Neural progenitor cell (in vitro differentiated cells): ENCODE measurements at regions not wholly inside any gene's neighbourhood (a gene's known extent, or its start where the extent isn't known, plus 50 kb on each side); places are given as distances from the start of the nearest gene placed in this dataset.

Experiments
- DNase-seq: peaks from one replicate; pipeline ENCODE4 v3.0.0-alpha.2; 2016; ENCODE audit warnings: low spot score
- H2AFZ ChIP-seq: fragments of 200-600 bp; sonication (generic); replicated peaks from 2 replicates; pipeline ENCODE4 v1.6.1; 2016; ENCODE audit warnings: antibody characterized with exemption
- H3F3A ChIP-seq: fragments of 200-600 bp; sonication (generic); 2 replicates; pipeline ENCODE4 v1.6.1; 2016; ENCODE audit warnings: antibody characterized with exemption, low read depth
- H3K27ac ChIP-seq: fragments of 200-600 bp; sonication (generic); 2 replicates; pipeline ENCODE4 v1.5.1; 2016; ENCODE audit warnings: mild to moderate bottlenecking
- H3K27me3 ChIP-seq: fragments of 200-600 bp; sonication (generic); 2 replicates; pipeline ENCODE4 v1.6.1; 2016; ENCODE audit warnings: mild to moderate bottlenecking, moderate library complexity
- H3K36me3 ChIP-seq: fragments of 200-600 bp; sonication (generic); 2 replicates; pipeline ENCODE4 v1.5.1; 2016
- H3K4me1 ChIP-seq: fragments of 200-600 bp; sonication (generic); 2 replicates; pipeline ENCODE4 v1.6.1; 2016; ENCODE audit warnings: mixed run types
- H3K4me2 ChIP-seq: fragments of 200-600 bp; sonication (generic); 2 replicates; pipeline ENCODE4 v1.6.1; 2016
- H3K4me3 ChIP-seq: fragments of 200-600 bp; sonication (generic); 2 replicates; pipeline ENCODE4 v1.5.1; 2016
- H3K79me2 ChIP-seq: fragments of 200-600 bp; sonication (generic); 2 replicates; pipeline ENCODE4 v1.6.1; 2016; ENCODE audit warnings: low read depth
- H3K9ac ChIP-seq: fragments of 200-600 bp; sonication (generic); 2 replicates; pipeline ENCODE4 v1.6.1; 2016
- H3K9me3 ChIP-seq: fragments of 200-600 bp; sonication (generic); 2 replicates; pipeline ENCODE4 v1.5.1; 2016; ENCODE audit warnings: low read depth
- H4K20me1 ChIP-seq: fragments of 200-600 bp; sonication (generic); 2 replicates; pipeline ENCODE4 v1.6.1; 2016; ENCODE audit warnings: low read depth
- H3K27ac Mint-ChIP-seq: 3 replicates; pipeline ENCODE4 v1.8.0; 2021; ENCODE audit warnings: mixed read lengths
- H3K27me3 Mint-ChIP-seq: 2 replicates; pipeline ENCODE4 v1.8.0; 2022; ENCODE audit warnings: low read depth, mild to moderate bottlenecking, inconsistent platforms, moderate library complexity, mixed read lengths; ENCODE audit not compliant: insufficient read depth
- H3K36me3 Mint-ChIP-seq: 3 replicates; pipeline ENCODE4 v1.8.0; 2021; ENCODE audit warnings: mixed read lengths
- H3K4me1 Mint-ChIP-seq: 3 replicates; pipeline ENCODE4 v1.8.0; 2021; ENCODE audit warnings: mixed read lengths
- H3K4me3 Mint-ChIP-seq: 3 replicates; pipeline ENCODE4 v1.8.0; 2021; ENCODE audit warnings: mild to moderate bottlenecking, moderate library complexity, mixed read lengths
- H3K9me3 Mint-ChIP-seq: 3 replicates; pipeline ENCODE4 v1.8.0; 2020; ENCODE audit warnings: mixed read lengths
- EZH2 ChIP-seq: fragments of 200-600 bp; sonication (generic); IDR thresholded peaks from 2 replicates; pipeline ENCODE4 v1.6.1; 2017; ENCODE audit warnings: antibody characterized with exemption, mild to moderate bottlenecking, moderate library complexity
- EZH2phosphoT487 ChIP-seq: fragments of 200-600 bp; sonication (generic); IDR thresholded peaks from 2 replicates; pipeline ENCODE4 v1.6.1; 2017; ENCODE audit warnings: antibody characterized with exemption
- TF ChIP-seq, protein P1 (sequence below): fragments of 200-600 bp; sonication (generic); IDR thresholded peaks from 2 replicates; pipeline ENCODE4 v1.5.1; 2017; ENCODE audit warnings: antibody characterized with exemption, mild to moderate bottlenecking

- H4K20me1 ChIP-seq = no peaks in the 10 kb centered on the region
- H3F3A ChIP-seq = no peaks in the 10 kb centered on the region
- H3K4me1 ChIP-seq = peaks cover 8% of the 10 kb centered on the region
- peaks cover 28% of the 10 kb centered on the region for H3K4me1 Mint-ChIP-seq
- H3K9ac ChIP-seq = no peak overlapping the region
- no peaks in the 10 kb centered on the region for H3K9me3 Mint-ChIP-seq
- no peak overlapping the region for H2AFZ ChIP-seq
- H3K9me3 ChIP-seq = no peaks in the 10 kb centered on the region
- no peaks in the 10 kb centered on the region for H3K36me3 ChIP-seq
- peaks cover 14% of the 10 kb centered on the region for H3K27me3 Mint-ChIP-seq
- DNase-seq = no peak
- no peaks in the 10 kb centered on the region for H3K36me3 Mint-ChIP-seq
- no peak overlapping the region for H3K27ac Mint-ChIP-seq
- H3K4me3 Mint-ChIP-seq = no peak overlapping the region
- no peaks in the 10 kb centered on the region for H3K27me3 ChIP-seq
- no peak overlapping the region for H3K4me2 ChIP-seq
- H3K27ac ChIP-seq = no peak overlapping the region
- TF ChIP-seq EZH2phosphoT487 = no peak
- TF ChIP-seq, protein P1, sequence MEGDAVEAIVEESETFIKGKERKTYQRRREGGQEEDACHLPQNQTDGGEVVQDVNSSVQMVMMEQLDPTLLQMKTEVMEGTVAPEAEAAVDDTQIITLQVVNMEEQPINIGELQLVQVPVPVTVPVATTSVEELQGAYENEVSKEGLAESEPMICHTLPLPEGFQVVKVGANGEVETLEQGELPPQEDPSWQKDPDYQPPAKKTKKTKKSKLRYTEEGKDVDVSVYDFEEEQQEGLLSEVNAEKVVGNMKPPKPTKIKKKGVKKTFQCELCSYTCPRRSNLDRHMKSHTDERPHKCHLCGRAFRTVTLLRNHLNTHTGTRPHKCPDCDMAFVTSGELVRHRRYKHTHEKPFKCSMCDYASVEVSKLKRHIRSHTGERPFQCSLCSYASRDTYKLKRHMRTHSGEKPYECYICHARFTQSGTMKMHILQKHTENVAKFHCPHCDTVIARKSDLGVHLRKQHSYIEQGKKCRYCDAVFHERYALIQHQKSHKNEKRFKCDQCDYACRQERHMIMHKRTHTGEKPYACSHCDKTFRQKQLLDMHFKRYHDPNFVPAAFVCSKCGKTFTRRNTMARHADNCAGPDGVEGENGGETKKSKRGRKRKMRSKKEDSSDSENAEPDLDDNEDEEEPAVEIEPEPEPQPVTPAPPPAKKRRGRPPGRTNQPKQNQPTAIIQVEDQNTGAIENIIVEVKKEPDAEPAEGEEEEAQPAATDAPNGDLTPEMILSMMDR = no peak
- no peak for TF ChIP-seq EZH2
- no peaks in the 10 kb centered on the region for H3K79me2 ChIP-seq
- no peak overlapping the region for H3K4me3 ChIP-seq
These were observed 84.9 kb upstream of the SHB start for GRCh38 chr9:38153910-38154291.

DNA sequence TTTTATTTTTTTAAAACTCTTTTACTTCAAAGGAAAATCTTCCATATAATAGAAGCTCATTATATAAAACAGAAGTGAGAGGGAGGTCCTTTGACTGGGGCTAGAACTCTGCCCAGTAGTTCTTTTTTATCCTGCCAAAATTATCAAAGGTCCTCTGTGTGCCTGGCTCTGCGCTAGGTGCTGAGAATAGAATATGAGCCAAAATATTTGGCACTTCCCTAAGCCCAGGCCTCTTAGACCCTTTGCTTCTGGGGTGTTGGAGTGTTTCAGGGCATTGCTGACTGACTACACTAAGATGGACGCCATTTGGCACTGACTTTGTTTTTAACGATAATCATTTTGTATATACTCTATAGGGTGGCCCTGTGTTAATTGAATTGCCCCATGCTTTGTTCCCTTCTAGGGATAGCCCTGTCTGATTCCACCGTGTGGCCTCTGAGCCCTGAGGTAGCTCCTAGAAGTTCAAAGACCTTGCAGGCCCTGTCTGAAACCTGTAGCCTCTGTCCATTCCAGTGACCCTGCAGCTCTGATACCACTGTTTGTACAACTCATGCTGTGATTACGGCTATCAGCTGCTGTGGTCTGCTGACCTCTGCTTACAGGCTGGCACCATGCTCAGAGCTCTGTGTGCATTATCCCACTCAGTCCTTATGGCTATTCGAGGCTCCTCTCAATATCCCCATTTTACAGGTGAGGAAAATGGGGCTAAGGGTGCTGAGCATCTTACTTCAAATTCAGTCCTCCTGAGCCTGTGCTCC is 84.3 kb upstream of the SHB start:
- Histone ChIP-seq H3K4me3 (no peak overlapping the region), H3K79me2 (no peaks in the 10 kb centered on the region), H4K20me1 (no peaks in the 10 kb centered on the region), H3K27ac (no peak overlapping the region), H3K4me2 (no peak overlapping the region), H3F3A (no peaks in the 10 kb centered on the region), H3K4me1 (peaks cover 8% of the 10 kb centered on the region), H3K9me3 (no peaks in the 10 kb centered on the region), H3K27me3 (no peaks in the 10 kb centered on the region), H3K9ac (no peak overlapping the region), H3K36me3 (no peaks in the 10 kb centered on the region), H2AFZ (no peak overlapping the region)
- Mint-ChIP-seq H3K27ac (no peak overlapping the region), H3K9me3 (no peaks in the 10 kb centered on the region), H3K27me3 (peaks cover 12% of the 10 kb centered on the region), H3K36me3 (no peaks in the 10 kb centered on the region), H3K4me3 (no peak overlapping the region), H3K4me1 (peaks cover 28% of the 10 kb centered on the region)
- TF ChIP-seq, protein P1 = no peak
- TF ChIP-seq EZH2phosphoT487 = no peak
- no peak for TF ChIP-seq EZH2
- no peak for DNase-seq

GRCh38 chr9:38149647-38150046 is 80.6 kb upstream of the SHB start:
- H3K36me3 Mint-ChIP-seq = no peaks in the 10 kb centered on the region
- peaks cover 16% of the 10 kb centered on the region for H3K4me1 Mint-ChIP-seq
- no peak overlapping the region for H3K4me2 ChIP-seq
- no peaks in the 10 kb centered on the region for H3F3A ChIP-seq
- H3K27ac ChIP-seq = no peak overlapping the region
- H3K4me3 Mint-ChIP-seq = no peak overlapping the region
- H4K20me1 ChIP-seq = no peaks in the 10 kb centered on the region
- peaks cover 12% of the 10 kb centered on the region for H3K27me3 Mint-ChIP-seq
- no peak overlapping the region for H3K4me3 ChIP-seq
- H3K27ac Mint-ChIP-seq = no peak overlapping the region
- H3K36me3 ChIP-seq = no peaks in the 10 kb centered on the region
- H3K9me3 ChIP-seq = no peaks in the 10 kb centered on the region
- TF ChIP-seq, protein P1 = no peak
- no peak for TF ChIP-seq EZH2
- no peak for TF ChIP-seq EZH2phosphoT487
- no peaks in the 10 kb centered on the region for H3K79me2 ChIP-seq
- no peaks in the 10 kb centered on the region for H3K27me3 ChIP-seq
- no peak overlapping the region for H2AFZ ChIP-seq
- DNase-seq = no peak
- no peak overlapping the region for H3K9ac ChIP-seq
- no peaks in the 10 kb centered on the region for H3K9me3 Mint-ChIP-seq
- peaks cover under 1% of the 10 kb centered on the region for H3K4me1 ChIP-seq
